WTC11 (cell line): ENCODE measurements at regions not wholly inside any gene's neighbourhood (a gene's known extent, or its start where the extent isn't known, plus 50 kb on each side); places are given as distances from the start of the nearest gene placed in this dataset.

Experiments
- NR3C1 ChIP-seq: sonication (generic); formaldehyde crosslinking; conservative IDR thresholded peaks from 2 replicates; pipeline ENCODE4 v1.8.1; 2023; ENCODE audit warnings: low read depth, mild to moderate bottlenecking, missing genetic modification reagents
- PRDM15 ChIP-seq: sonication (generic); formaldehyde crosslinking; IDR thresholded peaks from 2 replicates; pipeline ENCODE4 v1.8.0; 2022; ENCODE audit warnings: missing genetic modification reagents
- TCF7 ChIP-seq: sonication (generic); formaldehyde crosslinking; IDR thresholded peaks from 2 replicates; pipeline ENCODE4 v1.8.0; 2022; ENCODE audit warnings: mild to moderate bottlenecking, low read depth, missing genetic modification reagents, moderate library complexity
- TP53 ChIP-seq: sonication (generic); formaldehyde crosslinking; IDR thresholded peaks from 2 replicates; pipeline ENCODE4 v1.8.1; 2023; ENCODE audit warnings: mild to moderate bottlenecking, missing genetic modification reagents
- ZBTB21 ChIP-seq: sonication (generic); formaldehyde crosslinking; IDR thresholded peaks from 2 replicates; pipeline ENCODE4 v1.8.1; 2023; ENCODE audit warnings: mild to moderate bottlenecking, missing genetic modification reagents, borderline replicate concordance
- ZNF396 ChIP-seq: fragments of 250-450 bp; sonication (Bioruptor Pico); IDR thresholded peaks from 2 replicates; pipeline ENCODE4 v1.8.0; 2021; ENCODE audit warnings: mild to moderate bottlenecking, moderate library complexity, borderline replicate concordance
- TF ChIP-seq, protein P1 (sequence below): sonication (generic); formaldehyde crosslinking; IDR thresholded peaks from 2 replicates; pipeline ENCODE4 v1.8.1; 2023; ENCODE audit warnings: mild to moderate bottlenecking, missing genetic modification reagents, moderate library complexity
- TF ChIP-seq, protein P2 (sequence below): fragments of 200-600 bp; IDR thresholded peaks from 2 replicates; pipeline ENCODE4 v1.8.0; 2022; ENCODE audit warnings: antibody characterized with exemption
- TF ChIP-seq, protein P3 (sequence below): sonication (generic); formaldehyde crosslinking; conservative IDR thresholded peaks from 2 replicates; pipeline ENCODE4 v1.8.1; 2022; ENCODE audit warnings: mild to moderate bottlenecking, missing genetic modification reagents
- TF ChIP-seq, protein P4 (sequence below): sonication (generic); formaldehyde crosslinking; IDR thresholded peaks from 2 replicates; pipeline ENCODE4 v1.8.0; 2023; ENCODE audit warnings: mild to moderate bottlenecking, missing genetic modification reagents

GRCh38 chr2:146370826-146371225 lies 1474.0 kb upstream of the ACVR2A start:
- TF ChIP-seq, protein P1, sequence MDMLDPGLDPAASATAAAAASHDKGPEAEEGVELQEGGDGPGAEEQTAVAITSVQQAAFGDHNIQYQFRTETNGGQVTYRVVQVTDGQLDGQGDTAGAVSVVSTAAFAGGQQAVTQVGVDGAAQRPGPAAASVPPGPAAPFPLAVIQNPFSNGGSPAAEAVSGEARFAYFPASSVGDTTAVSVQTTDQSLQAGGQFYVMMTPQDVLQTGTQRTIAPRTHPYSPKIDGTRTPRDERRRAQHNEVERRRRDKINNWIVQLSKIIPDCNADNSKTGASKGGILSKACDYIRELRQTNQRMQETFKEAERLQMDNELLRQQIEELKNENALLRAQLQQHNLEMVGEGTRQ (CRISPR knock-in tag), result no peak
- TF ChIP-seq TP53 (no peak), TCF7 (CRISPR knock-in tag) (no peak), PRDM15 (CRISPR knock-in tag) (no peak), ZNF396 (CRISPR knock-in tag) (no peak), ZBTB21 (no peak), NR3C1 (CRISPR knock-in tag) (no peak)
- TF ChIP-seq, protein P2, sequence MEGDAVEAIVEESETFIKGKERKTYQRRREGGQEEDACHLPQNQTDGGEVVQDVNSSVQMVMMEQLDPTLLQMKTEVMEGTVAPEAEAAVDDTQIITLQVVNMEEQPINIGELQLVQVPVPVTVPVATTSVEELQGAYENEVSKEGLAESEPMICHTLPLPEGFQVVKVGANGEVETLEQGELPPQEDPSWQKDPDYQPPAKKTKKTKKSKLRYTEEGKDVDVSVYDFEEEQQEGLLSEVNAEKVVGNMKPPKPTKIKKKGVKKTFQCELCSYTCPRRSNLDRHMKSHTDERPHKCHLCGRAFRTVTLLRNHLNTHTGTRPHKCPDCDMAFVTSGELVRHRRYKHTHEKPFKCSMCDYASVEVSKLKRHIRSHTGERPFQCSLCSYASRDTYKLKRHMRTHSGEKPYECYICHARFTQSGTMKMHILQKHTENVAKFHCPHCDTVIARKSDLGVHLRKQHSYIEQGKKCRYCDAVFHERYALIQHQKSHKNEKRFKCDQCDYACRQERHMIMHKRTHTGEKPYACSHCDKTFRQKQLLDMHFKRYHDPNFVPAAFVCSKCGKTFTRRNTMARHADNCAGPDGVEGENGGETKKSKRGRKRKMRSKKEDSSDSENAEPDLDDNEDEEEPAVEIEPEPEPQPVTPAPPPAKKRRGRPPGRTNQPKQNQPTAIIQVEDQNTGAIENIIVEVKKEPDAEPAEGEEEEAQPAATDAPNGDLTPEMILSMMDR, result no peak
- TF ChIP-seq, protein P3, sequence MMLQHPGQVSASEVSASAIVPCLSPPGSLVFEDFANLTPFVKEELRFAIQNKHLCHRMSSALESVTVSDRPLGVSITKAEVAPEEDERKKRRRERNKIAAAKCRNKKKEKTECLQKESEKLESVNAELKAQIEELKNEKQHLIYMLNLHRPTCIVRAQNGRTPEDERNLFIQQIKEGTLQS (CRISPR knock-in tag), result no peak
- TF ChIP-seq, protein P4, sequence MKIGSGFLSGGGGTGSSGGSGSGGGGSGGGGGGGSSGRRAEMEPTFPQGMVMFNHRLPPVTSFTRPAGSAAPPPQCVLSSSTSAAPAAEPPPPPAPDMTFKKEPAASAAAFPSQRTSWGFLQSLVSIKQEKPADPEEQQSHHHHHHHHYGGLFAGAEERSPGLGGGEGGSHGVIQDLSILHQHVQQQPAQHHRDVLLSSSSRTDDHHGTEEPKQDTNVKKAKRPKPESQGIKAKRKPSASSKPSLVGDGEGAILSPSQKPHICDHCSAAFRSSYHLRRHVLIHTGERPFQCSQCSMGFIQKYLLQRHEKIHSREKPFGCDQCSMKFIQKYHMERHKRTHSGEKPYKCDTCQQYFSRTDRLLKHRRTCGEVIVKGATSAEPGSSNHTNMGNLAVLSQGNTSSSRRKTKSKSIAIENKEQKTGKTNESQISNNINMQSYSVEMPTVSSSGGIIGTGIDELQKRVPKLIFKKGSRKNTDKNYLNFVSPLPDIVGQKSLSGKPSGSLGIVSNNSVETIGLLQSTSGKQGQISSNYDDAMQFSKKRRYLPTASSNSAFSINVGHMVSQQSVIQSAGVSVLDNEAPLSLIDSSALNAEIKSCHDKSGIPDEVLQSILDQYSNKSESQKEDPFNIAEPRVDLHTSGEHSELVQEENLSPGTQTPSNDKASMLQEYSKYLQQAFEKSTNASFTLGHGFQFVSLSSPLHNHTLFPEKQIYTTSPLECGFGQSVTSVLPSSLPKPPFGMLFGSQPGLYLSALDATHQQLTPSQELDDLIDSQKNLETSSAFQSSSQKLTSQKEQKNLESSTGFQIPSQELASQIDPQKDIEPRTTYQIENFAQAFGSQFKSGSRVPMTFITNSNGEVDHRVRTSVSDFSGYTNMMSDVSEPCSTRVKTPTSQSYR, result no peak
